SK-N-SH (cell line): ENCODE measurements at regions not wholly inside any gene's neighbourhood (a gene's known extent, or its start where the extent isn't known, plus 50 kb on each side); places are given as distances from the start of the nearest gene placed in this dataset.

ENCODE experiments used
- GABPA ChIP-seq: IDR thresholded peaks from 2 replicates; pipeline ENCODE4 v1.4.0; 2012; ENCODE audit warnings: low read depth, mild to moderate bottlenecking
- MEF2A ChIP-seq: IDR thresholded peaks from 2 replicates; pipeline ENCODE4 v1.4.0; 2012; ENCODE audit warnings: low read depth, borderline replicate concordance
- MXI1 ChIP-seq: IDR thresholded peaks from 2 replicates; pipeline ENCODE4 v1.6.1; 2012; ENCODE audit warnings: mild to moderate bottlenecking, low read depth, low read length, improper control_type of control experiment
- NFIC ChIP-seq: IDR thresholded peaks from 2 replicates; pipeline ENCODE4 v1.4.0; 2012; ENCODE audit warnings: borderline replicate concordance
- POLR2AphosphoS5 ChIP-seq: IDR thresholded peaks from 2 replicates; pipeline ENCODE4 v1.6.1; 2012; ENCODE audit warnings: low read depth, low read length
- SMC3 ChIP-seq: IDR thresholded peaks from 2 replicates; pipeline ENCODE4 v1.6.1; 2012; ENCODE audit warnings: low read depth, low read length, improper control_type of control experiment
- USF2 ChIP-seq: fragments of 150-350 bp; IDR thresholded peaks from 2 replicates; pipeline ENCODE4 v1.6.1; 2017; ENCODE audit warnings: antibody characterized with exemption, low read length, low read depth, borderline replicate concordance
- TF ChIP-seq, protein P1 (sequence below): fragments of 200-600 bp; sonication (generic); IDR thresholded peaks from 2 replicates; pipeline ENCODE4 v1.6.1; 2017; ENCODE audit warnings: antibody characterized with exemption, mild to moderate bottlenecking, moderate library complexity
- TF ChIP-seq, protein P2 (sequence below): IDR thresholded peaks from 2 replicates; pipeline ENCODE4 v1.4.0; 2012; ENCODE audit warnings: low read depth

DNA sequence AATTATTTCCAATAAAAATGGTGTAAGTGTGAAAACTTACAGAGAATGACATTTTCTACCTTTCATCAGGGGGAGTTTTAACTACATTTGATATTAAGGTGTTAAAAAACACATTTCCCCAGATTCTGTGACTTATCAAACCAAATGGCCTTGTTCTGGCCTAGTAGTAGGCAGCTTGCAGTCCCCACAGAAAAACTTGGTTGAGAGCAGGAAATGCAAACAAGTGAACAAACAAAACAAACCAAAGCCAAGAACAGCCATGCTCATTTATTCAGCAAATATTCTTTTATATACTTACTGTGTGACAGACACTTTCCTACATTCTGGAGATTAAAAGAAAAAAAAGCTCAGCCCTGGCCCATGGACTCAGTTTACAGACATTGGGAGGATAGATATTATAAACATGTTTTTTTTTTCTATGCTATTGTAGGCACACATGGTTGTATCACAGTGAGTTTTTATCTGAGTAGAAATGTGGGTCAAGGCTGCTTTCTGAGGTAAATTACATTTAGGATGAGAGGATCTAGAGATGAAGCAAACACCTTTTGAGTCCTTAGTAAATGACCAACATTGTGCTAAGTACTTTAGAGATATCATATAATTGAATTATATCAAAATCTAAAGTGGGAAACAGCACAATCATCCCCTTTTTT lies 449.2 kb upstream of the AADAT start:
- TF ChIP-seq, protein P1, sequence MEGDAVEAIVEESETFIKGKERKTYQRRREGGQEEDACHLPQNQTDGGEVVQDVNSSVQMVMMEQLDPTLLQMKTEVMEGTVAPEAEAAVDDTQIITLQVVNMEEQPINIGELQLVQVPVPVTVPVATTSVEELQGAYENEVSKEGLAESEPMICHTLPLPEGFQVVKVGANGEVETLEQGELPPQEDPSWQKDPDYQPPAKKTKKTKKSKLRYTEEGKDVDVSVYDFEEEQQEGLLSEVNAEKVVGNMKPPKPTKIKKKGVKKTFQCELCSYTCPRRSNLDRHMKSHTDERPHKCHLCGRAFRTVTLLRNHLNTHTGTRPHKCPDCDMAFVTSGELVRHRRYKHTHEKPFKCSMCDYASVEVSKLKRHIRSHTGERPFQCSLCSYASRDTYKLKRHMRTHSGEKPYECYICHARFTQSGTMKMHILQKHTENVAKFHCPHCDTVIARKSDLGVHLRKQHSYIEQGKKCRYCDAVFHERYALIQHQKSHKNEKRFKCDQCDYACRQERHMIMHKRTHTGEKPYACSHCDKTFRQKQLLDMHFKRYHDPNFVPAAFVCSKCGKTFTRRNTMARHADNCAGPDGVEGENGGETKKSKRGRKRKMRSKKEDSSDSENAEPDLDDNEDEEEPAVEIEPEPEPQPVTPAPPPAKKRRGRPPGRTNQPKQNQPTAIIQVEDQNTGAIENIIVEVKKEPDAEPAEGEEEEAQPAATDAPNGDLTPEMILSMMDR, result no peak
- TF ChIP-seq SMC3 (no peak), GABPA (no peak), POLR2AphosphoS5 (no peak), MEF2A (no peak), USF2 (no peak), MXI1 (no peak), NFIC (no peak)
- TF ChIP-seq, protein P2, sequence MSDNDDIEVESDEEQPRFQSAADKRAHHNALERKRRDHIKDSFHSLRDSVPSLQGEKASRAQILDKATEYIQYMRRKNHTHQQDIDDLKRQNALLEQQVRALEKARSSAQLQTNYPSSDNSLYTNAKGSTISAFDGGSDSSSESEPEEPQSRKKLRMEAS, result no peak
